SIG-M5 treated with dmso at 0.1 percent for 504 hours (cell line): ENCODE measurements at regions not wholly inside any gene's neighbourhood (a gene's known extent, or its start where the extent isn't known, plus 50 kb on each side); places are given as distances from the start of the nearest gene placed in this dataset.

Source experiments
- DNase-seq: peaks from one replicate; lab custom pipeline; 2025; ENCODE audit not compliant: unreplicated experiment; lab: John Stamatoyannopoulos, UW

DNA sequence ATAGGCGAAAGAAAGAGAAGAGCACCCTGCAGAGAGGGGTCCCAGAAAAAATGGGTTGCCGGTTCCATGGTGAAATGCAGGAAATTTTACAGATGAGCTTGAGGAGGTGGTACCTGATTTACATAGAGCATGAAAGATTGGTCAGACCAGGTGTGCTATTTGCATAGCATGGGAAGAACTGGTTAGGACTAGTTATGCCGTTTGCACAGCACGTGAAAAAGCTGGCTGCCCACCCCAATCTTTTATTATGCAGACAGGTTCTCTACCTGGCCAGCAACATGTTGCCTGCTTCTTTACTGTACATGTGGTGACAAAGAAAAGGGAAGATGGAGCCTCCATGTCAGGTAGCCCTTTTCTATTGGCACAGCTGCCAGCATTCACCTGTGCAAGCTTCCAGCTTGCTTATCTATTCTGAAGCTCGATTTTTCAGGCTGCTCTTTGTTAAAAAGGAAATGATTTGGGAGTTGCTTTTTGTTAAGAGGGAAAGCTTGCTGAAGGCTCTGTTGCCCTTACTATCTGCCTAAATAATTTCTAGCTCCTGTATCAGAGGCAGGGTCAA, 62.9 kb upstream of the ELK3 start:
- no peak for DNase-seq

DNA sequence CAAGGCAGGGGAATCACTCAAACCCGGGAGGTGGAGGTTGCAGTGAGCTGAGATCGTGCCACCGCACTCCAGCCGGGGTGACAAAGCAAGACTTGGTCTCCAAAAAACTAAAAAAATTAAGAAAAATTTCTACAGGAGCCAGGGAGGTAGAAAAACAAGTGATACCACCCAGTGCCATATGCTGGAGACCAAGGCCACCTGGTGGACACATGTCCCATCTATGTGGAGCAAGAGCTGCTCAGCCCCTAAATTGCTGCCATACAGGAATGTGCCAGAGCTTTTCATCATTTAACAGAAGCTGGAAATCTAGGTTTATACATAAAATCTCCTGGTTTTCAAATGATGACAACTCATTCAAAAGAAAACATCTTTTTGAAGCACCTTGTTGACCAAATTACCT, 61.4 kb upstream of the ELK3 start:
- DNase-seq: peak; percentile 16

DNA sequence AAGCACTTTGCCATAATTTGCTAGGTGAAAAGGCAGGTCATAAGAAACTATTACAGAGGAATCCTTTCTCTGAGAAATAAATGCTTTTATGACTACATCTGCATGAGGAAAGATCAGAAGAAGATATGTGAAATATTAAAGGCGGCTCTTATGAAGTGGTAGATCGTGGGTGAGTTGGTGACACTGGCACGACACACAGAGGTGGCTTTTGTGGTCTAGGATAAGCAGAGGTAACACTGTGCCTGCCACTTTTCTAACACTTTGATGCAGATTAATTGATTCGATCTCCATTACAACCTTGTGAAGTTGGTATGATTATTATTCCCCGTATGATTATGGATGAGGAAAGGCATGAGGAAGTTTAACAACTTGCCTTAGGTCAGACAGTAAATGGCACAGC, 60.0 kb upstream of the ELK3 start:
- DNase-seq: no peak

DNA sequence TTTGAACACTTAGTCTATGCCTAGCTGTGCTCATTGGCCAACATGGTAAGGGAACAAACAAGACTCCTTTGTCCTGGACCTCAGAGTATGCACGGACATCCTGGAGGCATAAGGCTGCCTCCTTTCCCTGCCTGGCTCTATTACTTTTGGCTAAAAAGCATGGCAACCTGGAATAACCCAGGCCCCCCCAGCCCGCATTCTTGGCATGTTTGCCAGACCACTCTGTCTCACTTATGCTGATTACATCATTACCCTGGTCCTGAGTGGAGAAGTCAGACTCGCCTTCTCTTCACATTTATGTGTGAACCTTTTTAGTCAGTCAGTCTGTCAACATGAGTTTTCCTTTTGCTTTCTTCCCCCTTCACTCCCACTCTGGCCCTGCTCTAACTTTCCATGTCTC, 58.0 kb upstream of the ELK3 start:
- no peak for DNase-seq

DNA sequence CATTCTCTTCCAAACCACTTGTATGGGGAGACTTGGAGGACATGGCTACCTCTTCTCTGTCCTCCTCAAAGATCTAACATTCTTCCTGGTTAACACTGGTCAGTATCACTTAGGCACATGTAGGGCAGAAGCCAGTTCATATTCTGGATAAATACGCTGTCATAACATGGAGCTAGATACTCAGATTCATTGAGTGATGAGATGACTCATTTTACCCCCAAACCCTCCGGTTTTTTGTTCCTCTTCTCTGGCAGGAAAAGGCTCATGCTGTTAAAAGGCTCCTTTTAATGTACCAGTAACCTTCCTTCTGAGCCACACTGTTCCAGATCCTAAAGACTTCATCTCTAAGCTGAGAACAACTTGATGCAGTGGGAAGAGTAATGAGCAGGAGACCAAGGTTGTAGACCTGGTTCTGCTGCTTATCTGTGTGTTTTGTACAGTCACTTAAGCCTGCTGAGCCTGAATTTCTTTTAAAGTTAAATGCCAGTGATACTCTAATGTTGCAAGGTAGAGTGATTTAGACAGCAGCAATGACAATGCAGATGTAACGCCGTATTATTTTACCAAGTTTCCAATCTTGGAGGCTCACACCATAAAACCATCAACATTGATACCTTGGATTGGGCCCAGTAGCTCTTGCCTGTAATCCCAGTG, 57.3 kb upstream of the ELK3 start:
- DNase-seq: peak; percentile 72

DNA sequence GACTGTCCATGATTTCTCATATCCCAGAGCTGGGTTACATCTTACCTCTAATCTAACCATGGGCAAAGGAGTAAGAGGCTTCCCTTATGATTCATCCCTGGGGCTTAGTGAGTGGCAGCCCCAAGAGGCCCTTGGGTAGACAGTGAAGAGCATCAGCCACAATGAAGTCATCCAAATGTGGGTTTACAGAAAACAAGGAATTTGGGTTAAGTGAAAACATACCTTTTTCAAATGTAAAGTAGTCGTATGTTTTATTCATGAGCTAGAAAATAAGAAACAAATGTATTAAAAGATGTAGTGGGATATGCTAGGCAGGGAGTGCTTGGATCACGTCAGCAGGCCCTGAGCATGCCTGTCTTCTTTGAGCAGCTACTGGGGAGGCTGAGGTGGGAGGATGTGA, 54.0 kb upstream of the ELK3 start:
- no peak for DNase-seq

DNA sequence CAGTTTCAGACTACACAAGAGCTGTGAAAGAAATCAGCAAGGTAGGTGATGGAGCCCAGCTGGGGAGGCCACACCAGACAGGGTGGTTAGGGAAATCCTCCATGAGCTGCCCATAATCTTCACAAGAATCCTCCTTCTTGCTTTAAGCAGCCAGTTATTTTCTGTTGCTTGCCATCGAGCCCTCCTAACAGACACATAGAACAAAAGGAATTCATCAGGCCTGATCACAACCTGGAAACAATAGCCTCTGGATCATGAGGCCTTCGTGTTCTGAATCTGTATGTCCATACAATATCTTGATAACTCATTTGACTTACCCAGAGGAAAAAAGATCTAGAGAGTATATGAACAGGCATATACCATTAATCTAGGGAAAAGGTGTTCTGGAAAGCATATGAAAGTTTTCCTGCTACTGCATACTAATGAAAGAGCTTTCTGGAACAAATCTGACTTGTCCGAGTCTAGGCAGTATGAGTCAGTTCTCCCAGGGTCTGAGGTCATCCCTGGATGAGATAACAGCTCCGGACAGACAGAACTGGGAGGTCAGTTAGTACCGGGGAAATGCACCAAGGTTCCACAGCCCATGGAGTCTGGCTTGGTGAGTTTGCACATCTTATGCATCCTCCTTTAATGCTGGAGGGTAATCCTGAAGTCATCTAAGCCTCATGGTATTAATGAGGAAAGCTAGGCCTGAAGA, 52.8 kb upstream of the ELK3 start:
- no peak for DNase-seq

DNA sequence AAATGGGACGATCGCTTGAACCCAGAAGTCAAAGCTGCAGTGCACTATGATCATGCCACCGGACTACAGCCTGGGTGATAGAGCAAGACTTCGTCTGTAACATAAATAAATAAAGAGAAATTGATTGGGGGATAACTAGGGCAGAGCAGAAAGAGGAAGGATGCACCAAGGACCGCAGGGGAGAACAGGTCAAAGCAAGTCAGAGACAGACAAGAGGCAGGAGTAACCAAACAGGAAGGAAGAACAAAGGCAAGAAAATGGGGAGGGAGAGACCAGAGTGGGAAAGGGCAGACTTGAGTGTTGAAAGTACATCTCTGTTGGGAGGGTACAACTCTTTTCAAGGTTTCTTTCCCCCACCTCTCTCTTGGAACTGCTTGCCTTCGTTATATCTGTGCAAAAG, 50.8 kb upstream of the ELK3 start:
- peak; percentile 93 for DNase-seq

DNA sequence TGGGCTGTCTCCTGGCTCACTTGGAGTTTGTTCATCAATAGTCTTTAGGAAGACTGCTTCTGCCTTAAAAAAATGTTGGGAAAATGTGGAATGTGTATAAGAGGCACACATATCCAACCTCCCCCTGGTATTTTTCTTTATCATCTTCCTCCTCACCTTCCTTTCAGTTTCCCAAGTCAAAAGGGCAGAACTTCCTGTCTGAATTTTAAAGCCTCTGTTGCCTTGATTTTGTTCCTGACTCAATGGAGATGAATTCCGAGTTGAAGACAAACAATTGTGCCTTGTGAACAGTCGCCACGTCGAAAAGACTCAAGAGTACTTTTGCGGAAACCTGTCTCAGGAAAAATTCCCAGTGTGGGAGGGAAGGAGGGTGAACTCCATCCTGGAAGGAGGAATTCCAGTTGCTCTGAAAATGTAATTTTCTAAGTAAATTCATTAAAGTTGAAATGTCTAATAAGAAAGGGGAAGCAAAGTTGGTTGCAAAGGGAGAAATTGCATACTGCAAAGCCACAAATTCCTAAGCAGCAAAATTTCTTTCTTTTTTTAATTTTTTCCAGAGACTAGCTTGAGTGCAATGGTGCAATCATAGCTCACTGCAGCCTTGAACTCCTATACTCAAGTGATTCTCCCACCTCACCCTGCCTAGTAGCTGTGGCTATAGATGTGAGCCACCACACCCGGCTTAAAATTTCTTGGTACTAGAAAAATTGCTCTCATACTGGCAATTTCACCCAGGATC, 50.2 kb upstream of the ELK3 start:
- DNase-seq: peak; percentile 54
